H1 (cell line): ENCODE measurements at regions not wholly inside any gene's neighbourhood (a gene's known extent, or its start where the extent isn't known, plus 50 kb on each side); places are given as distances from the start of the nearest gene placed in this dataset.

Source experiments
- CTCF ChIA-PET: fragments of 300-600 bp; sonication (Branson Sonifier 250); formaldehyde crosslinking; loops from one replicate; lab custom pipeline; 2021; ENCODE audit not compliant: partially characterized antibody; lab: Charles Lee
- POLR2A ChIA-PET: fragments of 300-600 bp; sonication (Branson Sonifier 250); formaldehyde crosslinking; loops from one replicate; lab custom pipeline; 2021; ENCODE audit warnings: inconsistent platforms; ENCODE audit not compliant: partially characterized antibody; lab: Charles Lee
- DNase-seq, 2 experiments: peaks; one replicate each; pipeline versions ENCODE4 v3.0.0 to v3.0.0-alpha.2; 2010 to 2022; ENCODE audit warnings: low spot score in 2 of 2, low read depth in 1 of 2, mixed read lengths in 1 of 2
- FAIRE-seq: peaks from 2 replicates; lab custom pipeline; 2011; peaks lifted over from hg19 to GRCh38; lab: Jason Lieb, UNC
- H2AFZ ChIP-seq: 2 replicates; pipeline ENCODE4 v1.8.1; 2012; ENCODE audit warnings: low read length, inconsistent platforms
- H2AK5ac ChIP-seq: 2 replicates; pipeline ENCODE4 v1.6.1; 2013; ENCODE audit warnings: low read depth, low read length
- H2BK120ac ChIP-seq: replicated peaks from 2 replicates; pipeline ENCODE3; 2013; ENCODE audit warnings: low read depth, low read length, inconsistent platforms
- H2BK12ac ChIP-seq: 2 replicates; pipeline ENCODE4 v1.6.1; 2013; ENCODE audit warnings: low read depth, low read length
- H2BK15ac ChIP-seq: 2 replicates; pipeline ENCODE4 v1.6.1; 2013; ENCODE audit warnings: low read length
- H2BK20ac ChIP-seq: 2 replicates; pipeline ENCODE4 v1.6.1; 2013; ENCODE audit warnings: low read length
- H2BK5ac ChIP-seq: 2 replicates; pipeline ENCODE4 v1.6.1; 2013; ENCODE audit warnings: low read depth, low read length
- H3K14ac ChIP-seq: 2 replicates; pipeline ENCODE4 v1.6.1; 2013; ENCODE audit warnings: inconsistent platforms; ENCODE audit not compliant: insufficient read length
- H3K18ac ChIP-seq: 2 replicates; pipeline ENCODE4 v1.6.1; 2013; ENCODE audit warnings: low read length; ENCODE audit errors: extremely low read depth
- H3K23ac ChIP-seq: 2 replicates; pipeline ENCODE4 v1.6.1; 2013; ENCODE audit warnings: inconsistent platforms; ENCODE audit not compliant: insufficient read length
- H3K23me2 ChIP-seq: 2 replicates; pipeline ENCODE4 v1.6.1; 2013; ENCODE audit warnings: low read depth, low read length
- H3K27ac ChIP-seq: 2 replicates; pipeline ENCODE4 v1.6.1; 2011; ENCODE audit warnings: low read depth, low read length, inconsistent platforms
- H3K27me3 ChIP-seq, 4 experiments: replicated peaks in 1 of 4; 1 replicate in 1 of 4; 2 replicates in 3 of 4; pipeline versions ENCODE4 v1.6.1 to v1.8.1; 2011 to 2013; ENCODE audit warnings: low read length in 3 of 4, mild to moderate bottlenecking in 3 of 4, inconsistent platforms in 2 of 4, mixed read lengths in 2 of 4, moderate library complexity in 1 of 4; ENCODE audit not compliant: control insufficient read depth in 3 of 4, insufficient read depth in 3 of 4; ENCODE audit errors: extremely low read depth in 1 of 4
- H3K36me3 ChIP-seq, 4 experiments: 2 replicates each; pipeline versions ENCODE4 v1.6.1 to v1.8.1; 2011 to 2013; ENCODE audit warnings: mild to moderate bottlenecking in 4 of 4, low read length in 3 of 4, moderate library complexity in 2 of 4, control low read depth in 1 of 4, inconsistent platforms in 1 of 4; ENCODE audit not compliant: insufficient read depth in 4 of 4, control insufficient read depth in 2 of 4
- H3K4ac ChIP-seq: replicated peaks from 2 replicates; pipeline ENCODE3; 2013; ENCODE audit warnings: low read length, low read depth, mixed read lengths, inconsistent platforms; ENCODE audit not compliant: insufficient read length
- H3K4me1 ChIP-seq, 4 experiments: replicated peaks in 1 of 4; 1 replicate in 1 of 4; 2 replicates in 3 of 4; pipeline versions ENCODE4 v1.6.1 to v1.8.1; 2011 to 2013; ENCODE audit warnings: low read length in 3 of 4, inconsistent platforms in 2 of 4, mixed read lengths in 1 of 4; ENCODE audit not compliant: insufficient read depth in 4 of 4, control insufficient read depth in 3 of 4
- H3K4me2 ChIP-seq, 2 experiments: 2 replicates each; pipeline versions ENCODE4 v1.6.1 to v1.8.1; 2011 to 2013; ENCODE audit warnings: low read depth in 2 of 2, low read length in 2 of 2, control low read depth in 1 of 2, inconsistent platforms in 1 of 2, mild to moderate bottlenecking in 1 of 2; ENCODE audit not compliant: insufficient read depth in 1 of 2
- H3K4me3 ChIP-seq, 4 experiments: fragments of 200-600, 300-600 bp in 1 of 4; sonication (generic), shearing (Covaris generic), sonication (Bioruptor Twin) in 1 of 4; 2 replicates each; pipeline versions ENCODE4 v1.5.1 to v1.8.1; 2011 to 2016; ENCODE audit warnings: low read length in 4 of 4, low read depth in 3 of 4, control low read depth in 2 of 4, inconsistent platforms in 2 of 4, mild to moderate bottlenecking in 2 of 4, mixed read lengths in 1 of 4, moderate library complexity in 1 of 4; ENCODE audit not compliant: insufficient read depth in 2 of 4; ENCODE audit errors: extremely low read depth in 1 of 4
- H3K56ac ChIP-seq: replicated peaks from 2 replicates; pipeline ENCODE3; 2013; ENCODE audit warnings: low read depth, mild to moderate bottlenecking, mixed read lengths, low read length, inconsistent platforms; ENCODE audit not compliant: insufficient read length
- H3K79me1 ChIP-seq: 2 replicates; pipeline ENCODE4 v1.6.1; 2013; ENCODE audit warnings: low read depth, low read length, control low read depth
- H3K79me2 ChIP-seq, 2 experiments: 2 replicates each; pipeline versions ENCODE4 v1.6.1 to v1.8.1; 2012 to 2013; ENCODE audit warnings: low read length in 2 of 2, mild to moderate bottlenecking in 2 of 2, inconsistent platforms in 1 of 2; ENCODE audit not compliant: insufficient read depth in 2 of 2, control insufficient read depth in 1 of 2
- H3K9ac ChIP-seq, 4 experiments: replicated peaks in 1 of 4; 1 replicate in 1 of 4; 2 replicates in 3 of 4; pipeline versions ENCODE4 v1.6.1 to v1.8.1; 2011 to 2013; ENCODE audit warnings: low read depth in 3 of 4, low read length in 3 of 4, control low read depth in 2 of 4, mild to moderate bottlenecking in 2 of 4, moderate library complexity in 2 of 4, inconsistent platforms in 1 of 4; ENCODE audit errors: extremely low read depth in 1 of 4
- H3K9me3 ChIP-seq, 2 experiments: 2 replicates each; pipeline versions ENCODE4 v1.6.1 to v1.8.1; 2012 to 2013; ENCODE audit warnings: mild to moderate bottlenecking in 2 of 2, moderate library complexity in 2 of 2, control low read depth in 1 of 2, inconsistent platforms in 1 of 2, low read depth in 1 of 2, low read length in 1 of 2, mixed read lengths in 1 of 2; ENCODE audit not compliant: insufficient read depth in 2 of 2
- H4K20me1 ChIP-seq, 2 experiments: replicated peaks in 1 of 2; 2 replicates each; pipeline versions ENCODE3 to v1.8.1; 2011 to 2013; ENCODE audit warnings: inconsistent platforms in 2 of 2, low read length in 2 of 2, mild to moderate bottlenecking in 1 of 2; ENCODE audit not compliant: insufficient read depth in 2 of 2, control insufficient read depth in 1 of 2
- H4K5ac ChIP-seq: 2 replicates; pipeline ENCODE4 v1.6.1; 2013; ENCODE audit warnings: low read length, low read depth, mixed read lengths, inconsistent platforms; ENCODE audit not compliant: insufficient read length
- H4K8ac ChIP-seq: 2 replicates; pipeline ENCODE4 v1.8.0; 2013; ENCODE audit warnings: mild to moderate bottlenecking, moderate library complexity, low read length, inconsistent platforms; ENCODE audit not compliant: insufficient read depth; ENCODE audit errors: extremely low read depth
- H4K91ac ChIP-seq: replicated peaks from 2 replicates; pipeline ENCODE3; 2013; ENCODE audit warnings: low read length, mixed read lengths, inconsistent platforms; ENCODE audit not compliant: insufficient read length
- ATF3 ChIP-seq: IDR thresholded peaks from 2 replicates; pipeline ENCODE4 v1.6.1; 2011; ENCODE audit warnings: low read depth, mild to moderate bottlenecking, low read length; ENCODE audit not compliant: insufficient read depth
- CBX8 ChIP-seq: fragments of 300-800, 300-1000 bp; sonication (generic); IDR thresholded peaks from 2 replicates; pipeline ENCODE4 v1.7.1; 2016; ENCODE audit warnings: low read depth, low read length, borderline replicate concordance
- CHD2 ChIP-seq: IDR thresholded peaks from 2 replicates; pipeline ENCODE4 v1.6.1; 2012; ENCODE audit warnings: low read length, improper control_type of control experiment
- EGR1 ChIP-seq: IDR thresholded peaks from 2 replicates; pipeline ENCODE4 v1.6.1; 2011; ENCODE audit warnings: low read depth, low read length, borderline replicate concordance
- PHF8 ChIP-seq: fragments of 200-600 bp; sonication (generic); conservative IDR thresholded peaks from 2 replicates; pipeline ENCODE4 v1.7.1; 2012; ENCODE audit warnings: low read depth, mild to moderate bottlenecking, inconsistent platforms, low read length, moderate library complexity
- POLR2AphosphoS5 ChIP-seq: IDR thresholded peaks from 2 replicates; pipeline ENCODE4 v1.6.1; 2011; ENCODE audit warnings: low read depth, low read length
- RAD21 ChIP-seq, 2 experiments: IDR thresholded peaks in 1 of 2; conservative IDR thresholded peaks in 1 of 2; 2 replicates each; pipeline ENCODE4 v1.6.1; 2011; ENCODE audit warnings: low read depth in 2 of 2, low read length in 2 of 2, improper control_type of control experiment in 1 of 2, inconsistent platforms in 1 of 2, mild to moderate bottlenecking in 1 of 2, moderate library complexity in 1 of 2
- RBBP5 ChIP-seq: IDR thresholded peaks from 2 replicates; pipeline ENCODE4 v1.7.1; 2012; ENCODE audit warnings: low read depth, mild to moderate bottlenecking, inconsistent platforms, low read length, moderate library complexity, borderline replicate concordance
- SIX5 ChIP-seq: IDR thresholded peaks from 2 replicates; pipeline ENCODE4 v1.6.1; 2011; ENCODE audit warnings: mild to moderate bottlenecking, low read depth, low read length
- TBP ChIP-seq: IDR thresholded peaks from 2 replicates; pipeline ENCODE4 v1.6.1; 2011; ENCODE audit warnings: low read depth, low read length, improper control_type of control experiment
- TEAD4 ChIP-seq: IDR thresholded peaks from 2 replicates; pipeline ENCODE4 v1.6.1; 2012; ENCODE audit warnings: low read depth, low read length, inconsistent platforms, mixed read lengths
- USF2 ChIP-seq: IDR thresholded peaks from 2 replicates; pipeline ENCODE4 v1.6.1; 2011; ENCODE audit warnings: low read length, improper control_type of control experiment
- WGBS, 2 experiments: shearing (Covaris generic) in 1 of 2; methylation state at CpG; one replicate each; pipeline versions ENCODE4 v1.1.6 to v1.1.7; 2013 to 2015; ENCODE audit warnings: low lambda C conversion rate in 2 of 2, mixed read lengths in 2 of 2, inconsistent platforms in 1 of 2, low coverage in 1 of 2, missing lambda C conversion rate in 1 of 2; ENCODE audit not compliant: insufficient replicate concordance in 2 of 2, insufficient coverage in 1 of 2, insufficient read length in 1 of 2; ENCODE audit errors: extremely low coverage in 1 of 2, missing lambda C conversion rate in 1 of 2; 5-methylcytosine and 5-hydroxymethylcytosine counted together

GRCh38 chr6:156009656-156010055 lies 554.0 kb upstream of the NOX3 start:
- ChIA-PET CTCF (no interaction called here), POLR2A (no interaction called here)
- FAIRE-seq (no peak), DNase-seq (no peak)
- no peak overlapping the region for H3K4ac ChIP-seq
- no peaks in the 10 kb centered on the region for H3K36me3 ChIP-seq
- H3K23me2 ChIP-seq: no peaks in the 10 kb centered on the region; the same call in 1 of the 2 replicates
- H4K20me1 ChIP-seq: no peaks in the 10 kb centered on the region
- H2BK5ac ChIP-seq: no peak overlapping the region
- H3K9ac ChIP-seq: no peak overlapping the region
- no peaks in the 10 kb centered on the region for H3K79me2 ChIP-seq
- no peak overlapping the region for H2BK20ac ChIP-seq
- H3K23ac ChIP-seq: no peak overlapping the region
- no peak overlapping the region for H3K14ac ChIP-seq
- no peaks in the 10 kb centered on the region for H3K9me3 ChIP-seq
- H3K27me3 ChIP-seq: no peaks in the 10 kb centered on the region
- H4K5ac ChIP-seq: no peak overlapping the region
- H3K18ac ChIP-seq: no peak overlapping the region
- no peak overlapping the region for H2BK12ac ChIP-seq
- H3K56ac ChIP-seq: no peak overlapping the region
- no peak overlapping the region for H3K4me2 ChIP-seq
- no peak overlapping the region for H4K91ac ChIP-seq
- no peak overlapping the region for H2BK15ac ChIP-seq
- H4K8ac ChIP-seq: no peak overlapping the region
- H3K27ac ChIP-seq: no peak overlapping the region
- H3K4me3 ChIP-seq: no peak overlapping the region
- H3K79me1 ChIP-seq: no peaks in the 10 kb centered on the region
- WGBS, 2 experiments: 90% methylated on average over 1 of the region's 1 CpG; no CpG with 5 or more reads in 1 of the 2 experiments
- H2BK120ac ChIP-seq: no peak overlapping the region
- no peak overlapping the region for H2AFZ ChIP-seq
- H3K4me1 ChIP-seq: no peaks in the 10 kb centered on the region
- no peak overlapping the region for H2AK5ac ChIP-seq
- TF ChIP-seq PHF8 (no peak), RAD21 (IDR thresholded peaks at IDR 0.05 in 1 of 2, conservative IDR thresholded peaks at IDR 0.05 in 1 of 2; ENCODE audit: low read depth in 2 of 2, low read length in 2 of 2) (no peak), CBX8 (no peak), POLR2AphosphoS5 (no peak), RBBP5 (no peak), SIX5 (no peak), EGR1 (no peak), TEAD4 (no peak), CHD2 (no peak), TBP (no peak), ATF3 (no peak), USF2 (no peak)
- TF ChIP-seq, all 59 proteins: peak for 0
